Endodermal cell (in vitro differentiated cells): ENCODE measurements at regions not wholly inside any gene's neighbourhood (a gene's known extent, or its start where the extent isn't known, plus 50 kb on each side); places are given as distances from the start of the nearest gene placed in this dataset.

Source experiments
- DNase-seq: peaks from one replicate; pipeline ENCODE4 v3.0.0-alpha.2; 2017
- H3K27ac ChIP-seq: 2 replicates; pipeline ENCODE4 v1.5.1; 2013; ENCODE audit warnings: mild to moderate bottlenecking, low read depth, low read length, moderate library complexity
- H3K27me3 ChIP-seq: 2 replicates; pipeline ENCODE4 v1.6.1; 2013; ENCODE audit warnings: mild to moderate bottlenecking, low read length, moderate library complexity; ENCODE audit not compliant: insufficient read depth, control insufficient read depth, poor library complexity, severe bottlenecking
- H3K36me3 ChIP-seq: 2 replicates; pipeline ENCODE4 v1.7.0; 2013; ENCODE audit warnings: mild to moderate bottlenecking, low read length, moderate library complexity; ENCODE audit not compliant: control insufficient read depth, insufficient read depth
- H3K4me1 ChIP-seq: one replicate; pipeline ENCODE4 v1.7.0; 2013; ENCODE audit warnings: low read length; ENCODE audit not compliant: control insufficient read depth, insufficient read depth
- H3K4me3 ChIP-seq: 2 replicates; pipeline ENCODE4 v1.5.1; 2013; ENCODE audit warnings: mild to moderate bottlenecking, low read length, moderate library complexity
- H3K9ac ChIP-seq: 2 replicates; pipeline ENCODE4 v1.6.1; 2013; ENCODE audit warnings: mild to moderate bottlenecking, low read length, moderate library complexity; ENCODE audit not compliant: poor library complexity, severe bottlenecking; ENCODE audit errors: extremely low read depth
- H3K9me3 ChIP-seq: 2 replicates; pipeline ENCODE4 v1.6.1; 2013; ENCODE audit warnings: mild to moderate bottlenecking, low read length, moderate library complexity; ENCODE audit not compliant: control insufficient read depth
- H3K27ac Mint-ChIP-seq: 2 replicates; pipeline ENCODE4 v1.8.0; 2020; ENCODE audit warnings: mixed read lengths
- H3K27me3 Mint-ChIP-seq: 2 replicates; pipeline ENCODE4 v1.8.0; 2021; ENCODE audit warnings: mild to moderate bottlenecking, mixed read lengths; ENCODE audit not compliant: insufficient read depth
- H3K36me3 Mint-ChIP-seq: 2 replicates; pipeline ENCODE4 v1.8.0; 2020; ENCODE audit warnings: low read depth, mixed read lengths
- H3K4me1 Mint-ChIP-seq: 2 replicates; pipeline ENCODE4 v1.8.0; 2020; ENCODE audit warnings: mixed read lengths
- H3K4me3 Mint-ChIP-seq: 2 replicates; pipeline ENCODE4 v1.8.0; 2020; ENCODE audit warnings: mild to moderate bottlenecking, moderate library complexity, mixed read lengths
- H3K9me3 Mint-ChIP-seq: 2 replicates; pipeline ENCODE4 v1.8.0; 2020; ENCODE audit warnings: mild to moderate bottlenecking, mixed read lengths
- CTCF ChIP-seq: fragments of 200-600 bp; sonication (generic); conservative IDR thresholded peaks from 2 replicates; pipeline ENCODE4 v1.5.0; 2021; ENCODE audit warnings: antibody characterized with exemption, mild to moderate bottlenecking
- WGBS, 2 experiments: methylation state at CpG; one replicate each; pipeline versions ENCODE4 v1.1.5 to v1.1.7; 2013; ENCODE audit warnings: missing lambda C conversion rate in 2 of 2, mixed read lengths in 1 of 2; ENCODE audit not compliant: insufficient coverage in 1 of 2, insufficient read length in 1 of 2; 5-methylcytosine and 5-hydroxymethylcytosine counted together

GRCh38 chr3:80408030-80408721, 640.4 kb upstream of the ROBO1 start:
- 85 to 99% methylated on average over 2 to 7 of the region's 7 CpGs for WGBS, 2 experiments
- TF ChIP-seq CTCF, result no peak
- Histone ChIP-seq H3K9me3 (no peaks in the 10 kb centered on the region), H3K27me3 (no peaks in the 10 kb centered on the region), H3K9ac (no peak overlapping the region), H3K4me1 (no peaks in the 10 kb centered on the region), H3K36me3 (no peaks in the 10 kb centered on the region), H3K27ac (no peak overlapping the region), H3K4me3 (no peak overlapping the region)
- Mint-ChIP-seq H3K36me3 (no peaks in the 10 kb centered on the region), H3K4me1 (no peaks in the 10 kb centered on the region), H3K27me3 (no peaks in the 10 kb centered on the region), H3K27ac (no peak overlapping the region), H3K9me3 (no peaks in the 10 kb centered on the region), H3K4me3 (no peak overlapping the region)
- DNase-seq, result no peak

- no peak for DNase-seq
- H3K27me3 Mint-ChIP-seq, result no peaks in the 10 kb centered on the region
- Histone ChIP-seq H3K9ac (no peak overlapping the region), H3K27me3 (no peaks in the 10 kb centered on the region), H3K27ac (no peak overlapping the region), H3K36me3 (no peaks in the 10 kb centered on the region), H3K4me1 (no peaks in the 10 kb centered on the region), H3K4me3 (no peak overlapping the region), H3K9me3 (no peaks in the 10 kb centered on the region)
- no peaks in the 10 kb centered on the region for H3K36me3 Mint-ChIP-seq
- WGBS, 2 experiments, result 91 to 95% methylated on average over 4 to 5 of the region's 5 CpGs
- H3K4me1 Mint-ChIP-seq, result no peaks in the 10 kb centered on the region
- H3K27ac Mint-ChIP-seq, result no peak overlapping the region
- H3K4me3 Mint-ChIP-seq, result no peak overlapping the region
- H3K9me3 Mint-ChIP-seq, result no peaks in the 10 kb centered on the region
- no peak for TF ChIP-seq CTCF
These were observed 637.8 kb upstream of the ROBO1 start for GRCh38 chr3:80405618-80406017.

GRCh38 chr3:80395023-80395422, 627.2 kb upstream of the ROBO1 start:
- no peak overlapping the region for H3K4me3 Mint-ChIP-seq
- H3K27ac Mint-ChIP-seq, result no peak overlapping the region
- H3K9ac ChIP-seq, result no peak overlapping the region
- DNase-seq, result no peak
- H3K9me3 Mint-ChIP-seq, result peaks cover 6% of the 10 kb centered on the region
- no peak overlapping the region for H3K27ac ChIP-seq
- no peaks in the 10 kb centered on the region for H3K4me1 ChIP-seq
- H3K27me3 ChIP-seq, result no peaks in the 10 kb centered on the region
- H3K4me3 ChIP-seq, result no peak overlapping the region
- H3K9me3 ChIP-seq, result peaks cover 18% of the 10 kb centered on the region
- WGBS, 2 experiments, result 97 to 100% methylated on average over 2 to 4 of the region's 5 CpGs
- no peak for TF ChIP-seq CTCF
- peaks cover 2% of the 10 kb centered on the region for H3K36me3 Mint-ChIP-seq
- no peaks in the 10 kb centered on the region for H3K27me3 Mint-ChIP-seq
- no peaks in the 10 kb centered on the region for H3K36me3 ChIP-seq
- peaks cover 34% of the 10 kb centered on the region for H3K4me1 Mint-ChIP-seq
